ENCODE measurements at regions not wholly inside any gene's neighbourhood (a gene's known extent, or its start where the extent isn't known, plus 50 kb on each side); places are given as distances from the start of the nearest gene placed in this dataset.
"Not testable (repeated sequence)": the region's sequence is repeated elsewhere in the genome, so short reads cannot be mapped to it uniquely, and the experiment has no call there.

- no peak for DNase-seq
Observed at GRCh38 chr14:106317593-106317992, 791.2 kb downstream of the TMEM121 start.

GRCh38 chr14:106318700-106319099 lies 792.3 kb downstream of the TMEM121 start:
- DNase-seq: peak; percentile 33

GRCh38 chr14:106323970-106324369 lies 797.6 kb downstream of the TMEM121 start:
- DNase-seq: not testable (repeated sequence)

DNA sequence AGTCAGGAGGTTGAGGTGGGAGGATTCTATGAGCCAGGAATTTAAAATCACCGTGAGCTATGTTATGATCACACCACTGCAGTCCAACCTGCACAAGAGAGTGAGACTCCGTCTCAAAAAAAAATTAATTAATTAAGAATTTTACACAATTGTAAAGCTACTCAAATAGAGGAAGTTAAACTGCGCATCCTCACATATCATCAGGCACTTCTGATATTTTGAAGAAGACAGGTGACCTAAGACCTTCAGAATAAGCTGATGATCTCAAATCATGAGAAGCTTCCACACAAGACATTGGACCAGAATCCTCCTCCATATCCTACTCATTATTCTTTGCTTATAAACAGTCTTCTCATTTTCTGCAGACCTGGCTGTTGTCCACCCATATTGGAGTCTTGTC lies 800.9 kb downstream of the TMEM121 start:
- DNase-seq: no peak

DNA sequence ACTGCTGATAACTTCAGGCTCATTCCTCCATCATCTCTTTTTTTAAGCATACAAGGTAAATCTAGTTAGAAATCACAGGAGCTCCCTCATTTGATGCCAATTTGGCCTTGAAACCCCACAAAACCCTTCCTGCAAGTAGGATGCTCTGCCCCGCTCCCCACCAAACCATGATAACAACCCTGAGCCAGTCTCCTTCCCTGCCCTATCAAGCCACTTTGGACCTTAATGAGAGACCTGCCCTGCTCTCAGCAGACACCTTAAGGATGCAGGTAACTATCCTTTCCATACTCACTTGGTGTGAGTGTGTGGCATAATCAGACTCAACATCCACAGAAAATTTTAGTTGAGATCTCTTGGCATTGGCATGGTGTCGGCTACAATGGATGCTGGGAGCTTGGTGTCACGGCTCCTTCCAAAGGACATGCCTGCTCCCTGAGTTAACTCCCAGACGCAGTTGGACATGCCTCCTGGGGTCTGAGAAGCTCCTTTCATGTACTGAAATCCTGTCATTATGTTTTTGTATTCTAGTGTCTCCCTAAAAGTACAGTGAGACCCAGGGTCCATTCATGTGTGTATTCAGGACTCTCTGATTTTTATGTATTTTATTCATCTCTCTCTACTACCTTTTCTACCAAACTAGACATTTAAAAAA lies 801.4 kb downstream of the TMEM121 start:
- not testable (repeated sequence) for DNase-seq

DNA sequence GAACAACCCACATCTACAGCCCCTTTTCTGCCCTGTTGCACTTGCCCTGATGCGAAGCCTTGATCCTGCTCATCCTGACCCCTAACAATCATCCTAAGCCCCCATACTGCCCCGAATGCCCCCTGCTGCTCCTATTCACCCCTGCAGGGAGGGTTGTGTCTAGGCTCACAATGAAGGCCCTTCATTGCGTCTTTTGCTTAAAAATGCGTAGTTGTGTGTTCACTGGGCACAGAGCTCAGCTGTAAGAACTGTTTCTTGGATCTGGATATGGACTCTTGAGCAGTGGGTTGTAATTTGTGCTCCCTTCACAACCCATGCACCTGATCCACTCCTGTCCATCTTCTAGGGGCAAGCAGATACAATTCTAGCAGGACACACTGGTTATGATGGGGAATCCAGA lies 802.9 kb downstream of the TMEM121 start:
- DNase-seq: not testable (repeated sequence)

DNA sequence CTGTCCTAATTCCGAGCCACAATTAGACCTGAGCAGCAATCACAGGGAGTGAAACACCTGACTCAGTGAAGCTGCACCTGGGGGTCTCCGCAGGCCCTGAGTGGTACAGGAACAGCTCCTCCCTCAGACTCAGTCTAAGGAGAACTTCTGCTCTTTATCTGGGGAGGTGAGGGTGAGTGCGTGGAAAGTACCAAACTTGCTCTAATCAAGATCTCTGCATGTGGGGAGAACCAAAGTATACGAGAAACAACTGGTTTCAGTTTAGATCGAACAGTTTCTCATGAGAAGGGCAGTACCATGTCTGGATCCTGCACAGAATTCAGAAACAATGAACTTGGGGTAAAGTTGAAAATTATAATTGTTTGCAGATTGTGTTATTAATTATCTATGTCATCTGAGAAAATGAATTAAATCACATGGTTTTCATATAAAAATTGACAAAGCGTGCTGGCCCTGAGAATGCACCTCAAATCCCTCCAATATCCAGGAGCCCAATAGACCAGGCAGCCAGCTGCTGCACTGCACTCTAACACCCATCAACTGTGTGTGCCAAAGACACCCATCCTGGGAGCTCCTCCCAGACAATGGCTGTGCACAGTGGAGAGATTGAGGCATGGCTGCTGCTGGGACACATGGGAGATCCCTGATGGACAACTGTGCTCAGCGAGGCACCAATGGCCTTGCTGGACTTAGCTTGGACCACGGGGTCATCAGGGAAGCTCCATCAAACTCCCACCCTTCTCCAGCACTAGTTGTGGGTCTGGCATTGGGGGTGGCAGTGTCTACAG lies 803.8 kb downstream of the TMEM121 start:
- not testable (repeated sequence) for DNase-seq

DNA sequence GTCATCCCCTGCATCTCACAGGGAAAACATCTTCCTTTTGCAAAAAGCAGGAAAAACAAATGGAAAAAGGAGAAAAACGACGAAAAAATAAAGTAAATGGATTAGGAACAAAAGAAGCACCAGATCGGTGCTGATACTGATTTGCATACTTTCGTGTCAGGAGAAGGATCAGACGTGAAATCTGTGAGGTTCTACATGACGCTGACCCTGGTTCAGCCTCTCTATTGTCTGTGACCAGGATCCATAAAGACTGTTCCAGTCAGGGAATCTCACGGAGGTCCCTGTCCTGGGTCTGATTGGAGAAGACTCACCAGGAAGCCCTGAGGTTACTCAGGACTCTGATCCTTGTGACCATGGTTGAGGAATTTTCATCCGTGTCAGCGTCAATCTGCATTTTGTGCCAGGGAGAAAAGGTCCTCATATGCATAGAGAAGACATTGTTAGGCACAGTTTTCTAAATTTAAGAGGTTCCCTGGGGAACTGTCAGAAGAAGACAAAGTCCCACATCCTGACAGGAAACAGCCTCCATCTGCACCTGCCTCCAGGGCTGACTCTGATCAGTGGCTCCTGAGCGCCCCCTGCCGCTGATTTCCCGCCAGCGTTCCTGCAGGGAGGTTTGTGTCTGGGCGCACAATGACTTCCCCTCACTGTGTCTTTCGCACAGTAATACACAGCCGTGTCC lies 808.2 kb downstream of the TMEM121 start:
- not testable (repeated sequence) for DNase-seq

DNA sequence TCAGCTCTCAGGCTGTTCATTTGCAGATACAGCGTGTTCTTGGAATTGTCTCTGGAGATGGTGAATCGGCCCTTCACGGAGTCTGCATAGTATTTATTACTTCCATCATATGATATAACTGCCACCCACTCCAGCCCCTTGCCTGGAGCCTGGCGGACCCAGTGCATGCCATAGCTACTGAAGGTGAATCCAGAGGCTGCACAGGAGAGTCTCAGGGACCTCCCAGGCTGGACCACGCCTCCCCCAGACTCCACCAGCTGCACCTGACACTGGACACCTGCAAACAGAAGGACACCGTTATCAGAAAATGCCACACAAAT lies 808.7 kb downstream of the TMEM121 start:
- DNase-seq: not testable (repeated sequence)

DNA sequence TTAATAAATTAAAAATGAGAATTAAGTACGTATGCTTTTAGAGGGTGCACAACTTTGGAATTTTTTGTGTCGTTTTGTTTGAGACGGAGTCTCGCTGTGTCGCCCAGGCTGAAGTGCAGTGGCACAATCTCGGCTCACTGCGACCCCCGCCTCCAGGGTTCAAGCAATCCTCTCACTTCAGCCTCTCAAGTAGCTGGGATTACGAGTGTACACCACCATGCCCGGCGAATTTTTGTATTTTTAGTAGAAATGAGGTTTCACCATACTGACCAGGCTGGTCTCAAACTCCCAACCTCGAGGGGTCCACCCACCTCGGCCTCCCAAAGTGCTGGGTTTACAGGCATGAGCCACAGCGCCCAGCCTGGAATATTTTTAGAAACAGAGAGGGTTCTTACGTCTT lies 812.4 kb downstream of the TMEM121 start:
- DNase-seq: not testable (repeated sequence)

DNA sequence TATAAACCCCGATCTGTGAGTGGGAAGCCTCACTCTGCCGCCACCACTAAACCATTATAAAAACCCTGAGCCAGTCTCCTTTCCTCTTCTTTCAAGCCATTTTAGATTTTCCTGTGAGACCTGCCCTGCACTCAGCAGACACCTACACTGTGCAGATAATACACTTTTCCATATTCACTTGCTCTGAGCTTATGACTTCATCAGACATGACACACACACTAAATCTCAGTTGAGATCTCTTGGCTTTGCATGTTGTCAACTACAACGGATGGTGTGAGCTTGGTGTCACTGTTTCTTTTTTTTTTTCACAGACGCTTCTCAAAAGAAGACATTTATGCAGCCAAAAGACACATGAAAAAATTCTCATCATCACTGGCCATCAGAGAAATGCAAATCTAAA lies 814.3 kb downstream of the TMEM121 start:
- DNase-seq: not testable (repeated sequence)

DNA sequence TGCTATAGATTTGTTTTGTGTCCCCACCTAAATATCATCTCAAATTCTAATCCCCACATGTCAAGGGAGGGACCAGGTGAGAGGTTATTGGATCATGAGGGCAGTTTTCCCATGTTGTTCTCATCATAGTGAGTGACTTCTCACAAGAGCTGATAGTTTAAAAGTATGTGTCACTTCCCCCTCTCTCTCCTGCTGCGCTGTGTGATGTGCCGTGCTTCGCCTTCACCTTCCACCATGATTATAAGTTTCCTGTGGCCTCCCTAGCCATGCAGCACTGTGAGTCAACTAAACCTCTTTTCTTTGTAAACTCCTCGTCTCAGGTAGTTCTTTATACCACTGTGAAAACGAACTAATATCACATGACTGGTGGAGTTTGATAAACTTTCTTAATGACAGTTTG lies 814.8 kb downstream of the TMEM121 start:
- DNase-seq: not testable (repeated sequence)

DNA sequence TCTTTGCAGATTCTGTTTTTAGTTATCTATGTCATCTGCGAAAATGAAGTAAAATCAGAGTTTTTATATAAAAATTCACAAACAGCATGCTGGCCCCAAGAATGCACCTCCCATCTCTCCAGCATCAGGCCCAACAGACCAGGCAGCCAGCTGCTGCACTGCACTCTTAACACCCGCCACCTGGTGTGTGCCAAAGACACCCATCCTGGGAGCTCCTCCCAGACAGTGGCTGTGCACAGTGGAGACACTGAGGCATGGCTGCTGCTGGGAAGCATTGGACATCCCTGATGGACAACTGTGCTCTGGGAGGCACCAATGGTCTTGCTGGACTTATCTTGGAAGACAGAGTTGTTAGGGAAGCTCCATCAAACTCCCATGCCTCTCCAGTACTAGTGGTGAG lies 817.2 kb downstream of the TMEM121 start:
- DNase-seq: no peak

GRCh38 chr14:106344065-106344614 lies 817.8 kb downstream of the TMEM121 start:
- DNase-seq: not testable (repeated sequence)

DNA sequence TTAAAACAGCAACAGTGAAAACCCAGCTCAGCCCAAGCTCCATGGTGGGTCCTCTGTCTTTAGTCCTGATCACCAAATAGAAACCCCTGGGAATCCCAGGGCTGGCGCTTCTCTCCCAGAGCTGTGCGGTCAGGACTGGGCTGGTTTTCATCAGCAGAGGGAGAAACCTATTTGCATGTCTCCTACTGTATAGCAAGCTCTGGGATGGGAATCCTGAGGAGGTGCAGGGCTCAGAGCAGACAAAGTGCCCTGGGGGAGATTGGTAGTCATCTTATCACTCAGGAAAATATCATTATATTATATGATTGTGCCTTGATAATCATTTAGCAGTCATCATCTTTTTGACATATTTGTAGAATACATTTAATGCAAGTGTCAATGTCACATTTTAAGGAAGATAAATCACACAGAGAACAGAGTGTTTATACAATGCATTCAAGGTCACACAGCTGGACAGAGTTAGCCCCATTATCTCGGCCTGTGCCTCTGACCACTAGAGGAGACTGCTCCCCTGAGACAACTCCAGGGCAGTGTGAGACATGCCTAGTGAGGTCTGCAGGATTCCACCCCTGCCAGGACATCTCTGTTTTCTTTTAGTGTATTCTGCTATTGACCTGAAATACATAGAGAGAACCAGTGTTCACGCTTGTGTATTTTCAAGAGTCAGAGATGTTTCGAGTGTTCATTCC lies 818.6 kb downstream of the TMEM121 start:
- not testable (repeated sequence) for DNase-seq

DNA sequence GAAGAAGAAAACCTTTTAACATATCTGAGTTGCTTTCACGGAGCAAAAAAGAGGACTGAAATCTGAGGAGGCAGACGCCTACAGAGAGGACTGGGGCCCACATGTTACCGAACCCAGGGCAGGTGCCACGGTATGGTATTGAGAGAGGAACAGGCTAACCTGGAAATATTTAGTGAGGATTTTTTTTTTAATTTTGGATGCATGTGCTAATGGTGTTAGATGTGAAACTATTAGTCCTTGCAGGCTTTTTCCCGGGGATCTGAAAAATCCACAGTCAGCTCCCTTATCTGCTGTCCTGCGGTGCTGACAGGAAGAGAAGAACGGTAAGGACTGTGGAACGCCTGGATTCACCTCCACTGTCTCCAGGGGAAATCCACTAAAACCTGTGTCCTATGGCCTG lies 819.7 kb downstream of the TMEM121 start:
- no peak for DNase-seq

DNA sequence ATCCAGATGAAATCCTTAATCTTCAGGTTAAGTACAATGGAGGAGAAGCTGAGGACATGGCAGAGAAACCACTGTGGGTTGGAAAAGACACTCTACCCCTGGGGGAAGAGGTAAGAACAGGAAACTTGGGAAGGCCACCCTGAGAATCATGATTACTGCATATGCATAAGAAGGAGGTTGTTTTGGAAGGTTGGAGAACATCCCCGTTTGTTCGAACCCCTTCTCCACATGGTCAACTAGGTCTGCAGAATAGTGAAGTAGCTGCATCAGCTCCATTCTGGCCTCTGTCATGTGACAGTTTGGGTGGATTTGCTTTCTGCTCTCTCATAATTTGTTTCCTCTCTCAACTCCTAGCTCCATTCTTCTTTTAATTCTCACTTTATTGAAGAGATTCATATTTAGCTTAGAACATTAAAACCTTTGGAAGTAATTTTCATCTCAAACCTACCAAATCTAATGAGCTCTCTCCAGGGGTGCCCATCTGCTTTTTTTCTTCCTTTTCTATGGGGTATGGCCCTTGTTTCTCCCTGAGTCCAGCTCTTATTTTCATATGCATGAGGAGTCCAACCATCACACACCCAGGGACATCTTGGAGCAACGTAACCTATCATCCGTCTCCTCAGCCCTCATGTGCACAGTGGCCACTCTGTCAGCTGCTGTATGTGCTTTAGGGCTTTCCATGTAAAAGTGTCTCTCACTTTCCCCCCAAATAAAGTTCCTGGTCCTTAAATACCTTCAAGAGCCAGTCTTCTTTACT lies 820.3 kb downstream of the TMEM121 start:
- no peak for DNase-seq

DNA sequence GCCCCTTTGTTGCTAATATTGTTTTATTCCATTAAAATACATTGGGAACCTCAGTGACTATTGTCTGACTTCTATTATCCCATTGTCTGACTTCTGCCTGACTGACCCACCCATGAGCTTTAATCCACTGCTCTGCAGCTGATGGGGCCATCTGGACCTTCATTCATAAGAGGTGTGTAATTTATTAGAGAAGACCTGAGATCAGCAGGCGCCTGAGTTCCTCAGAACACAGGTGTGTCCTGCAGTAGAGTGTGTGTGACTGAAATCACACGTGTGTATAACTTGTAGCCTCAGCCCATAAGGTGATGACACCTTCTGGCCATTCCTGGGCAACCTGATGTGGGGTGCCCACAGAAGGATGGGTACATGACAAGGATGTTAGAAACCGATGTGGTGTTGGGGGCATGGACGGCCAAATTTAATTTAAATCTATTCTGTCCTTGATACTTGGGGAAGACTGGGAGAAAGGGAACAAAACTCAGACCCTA lies 821.0 kb downstream of the TMEM121 start:
- DNase-seq: no peak

GRCh38 chr14:106347890-106348755 lies 821.7 kb downstream of the TMEM121 start:
- no peak for DNase-seq

GRCh38 chr14:106348873-106349540 lies 822.6 kb downstream of the TMEM121 start:
- not testable (repeated sequence) for DNase-seq
